Stomach (tissue), 4 donors: ENCODE measurements at regions not wholly inside any gene's neighbourhood (a gene's known extent, or its start where the extent isn't known, plus 50 kb on each side); places are given as distances from the start of the nearest gene placed in this dataset.

Experiments used
- POLR2A ChIP-seq, 4 donors: fragments of 450-650 bp; IDR thresholded peaks; one replicate each; pipeline ENCODE4 v1.6.1; 2016; ENCODE audit warnings: antibody characterized with exemption in 4 of 4, control low read depth in 2 of 4, mild to moderate bottlenecking in 1 of 4, moderate library complexity in 1 of 4
- POLR2AphosphoS5 ChIP-seq, 3 donors: sonication (generic); formaldehyde crosslinking; IDR thresholded peaks; one replicate each; pipeline ENCODE4 v1.6.1; 2016; ENCODE audit warnings: antibody characterized with exemption in 3 of 3
- TF ChIP-seq, protein P1 (sequence below), 7 experiments: fragments of 450-650 bp in 4 of 7; fragments of 200-600 bp in 3 of 7; sonication (generic) in 3 of 7; IDR thresholded peaks; one replicate each; pipeline ENCODE4 v1.5.1; 2016 to 2019; ENCODE audit warnings: antibody characterized with exemption in 7 of 7, control low read depth in 2 of 7, mild to moderate bottlenecking in 1 of 7

DNA sequence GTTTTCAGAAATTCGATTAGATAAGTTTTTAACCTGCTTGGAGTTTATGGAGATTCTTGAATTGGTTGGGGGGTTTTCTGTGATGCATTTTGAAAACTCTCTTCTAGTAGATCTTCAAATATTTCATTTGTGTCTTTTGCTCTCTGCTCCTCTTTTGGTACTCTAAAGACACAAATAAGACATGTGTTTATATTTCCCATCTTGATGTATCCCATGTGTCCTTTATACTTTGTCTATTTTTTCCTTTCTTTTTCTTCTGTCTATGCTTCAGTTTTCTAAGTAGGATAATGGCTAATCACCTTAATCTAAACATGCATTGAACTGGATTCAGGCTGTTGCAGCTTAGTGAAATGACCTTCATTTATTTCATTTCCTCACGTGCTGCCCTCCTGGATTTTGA lies 63.8 kb upstream of the C1orf87 start:
- TF ChIP-seq, protein P1, sequence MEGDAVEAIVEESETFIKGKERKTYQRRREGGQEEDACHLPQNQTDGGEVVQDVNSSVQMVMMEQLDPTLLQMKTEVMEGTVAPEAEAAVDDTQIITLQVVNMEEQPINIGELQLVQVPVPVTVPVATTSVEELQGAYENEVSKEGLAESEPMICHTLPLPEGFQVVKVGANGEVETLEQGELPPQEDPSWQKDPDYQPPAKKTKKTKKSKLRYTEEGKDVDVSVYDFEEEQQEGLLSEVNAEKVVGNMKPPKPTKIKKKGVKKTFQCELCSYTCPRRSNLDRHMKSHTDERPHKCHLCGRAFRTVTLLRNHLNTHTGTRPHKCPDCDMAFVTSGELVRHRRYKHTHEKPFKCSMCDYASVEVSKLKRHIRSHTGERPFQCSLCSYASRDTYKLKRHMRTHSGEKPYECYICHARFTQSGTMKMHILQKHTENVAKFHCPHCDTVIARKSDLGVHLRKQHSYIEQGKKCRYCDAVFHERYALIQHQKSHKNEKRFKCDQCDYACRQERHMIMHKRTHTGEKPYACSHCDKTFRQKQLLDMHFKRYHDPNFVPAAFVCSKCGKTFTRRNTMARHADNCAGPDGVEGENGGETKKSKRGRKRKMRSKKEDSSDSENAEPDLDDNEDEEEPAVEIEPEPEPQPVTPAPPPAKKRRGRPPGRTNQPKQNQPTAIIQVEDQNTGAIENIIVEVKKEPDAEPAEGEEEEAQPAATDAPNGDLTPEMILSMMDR (IDR thresholded peaks at IDR 0.05): no peak
- TF ChIP-seq POLR2A (IDR thresholded peaks at IDR 0.05) (no peak), POLR2AphosphoS5 (IDR thresholded peaks at IDR 0.05) (no peak)
